Stimulated activated CD4-positive, alpha-beta T cell treated with anti-CD3 and anti-CD28 coated beads, TNF-alpha, amount 100 ng/mL, for 4 hours (primary cell): ENCODE measurements at regions not wholly inside any gene's neighbourhood (a gene's known extent, or its start where the extent isn't known, plus 50 kb on each side); places are given as distances from the start of the nearest gene placed in this dataset.

Experiments
- DNase-seq, 3 experiments: peaks; one replicate each; pipeline ENCODE4 v3.0.0-alpha.2; 2020; ENCODE audit warnings: low read depth in 3 of 3

- DNase-seq = no peak
Measured at GRCh38 chr13:89568746-89569145, 1778.7 kb upstream of the MIR17HG start.

- no peak for DNase-seq
Measured at GRCh38 chr13:89571676-89572075, 1775.8 kb upstream of the MIR17HG start.

GRCh38 chr13:89574077-89574476, 1773.4 kb upstream of the MIR17HG start:
- DNase-seq = no peak

- DNase-seq = no peak
Measured at GRCh38 chr13:89577301-89577700, 1770.2 kb upstream of the MIR17HG start.

- no peak for DNase-seq
Measured at GRCh38 chr13:89584058-89584620, 1763.3 kb upstream of the MIR17HG start.

- DNase-seq = no peak
Measured at GRCh38 chr13:89602655-89603054, 1744.8 kb upstream of the MIR17HG start.

GRCh38 chr13:89603187-89603586, 1744.3 kb upstream of the MIR17HG start:
- no peak for DNase-seq

- no peak for DNase-seq
Measured at GRCh38 chr13:89609318-89609717, 1738.2 kb upstream of the MIR17HG start.

- DNase-seq = no peak
Measured at GRCh38 chr13:89610331-89610730, 1737.2 kb upstream of the MIR17HG start.

GRCh38 chr13:89610881-89611280, 1736.6 kb upstream of the MIR17HG start:
- no peak for DNase-seq

GRCh38 chr13:89627996-89628395, 1719.5 kb upstream of the MIR17HG start:
- DNase-seq = no peak

- DNase-seq = no peak
Measured at GRCh38 chr13:89628567-89628966, 1718.9 kb upstream of the MIR17HG start.

- DNase-seq = no peak
Measured at GRCh38 chr13:89650226-89650625, 1697.3 kb upstream of the MIR17HG start.

GRCh38 chr13:89660752-89661151, 1686.7 kb upstream of the MIR17HG start:
- no peak for DNase-seq

GRCh38 chr13:89673789-89674311, 1673.6 kb upstream of the MIR17HG start:
- no peak for DNase-seq

GRCh38 chr13:89678466-89679121, 1668.9 kb upstream of the MIR17HG start:
- no peak for DNase-seq

GRCh38 chr13:89684896-89685295, 1662.6 kb upstream of the MIR17HG start:
- no peak for DNase-seq

- no peak for DNase-seq
Measured at GRCh38 chr13:89686171-89686570, 1661.3 kb upstream of the MIR17HG start.

GRCh38 chr13:89687066-89687465, 1660.4 kb upstream of the MIR17HG start:
- DNase-seq = no peak

GRCh38 chr13:89688918-89689317, 1658.6 kb upstream of the MIR17HG start:
- DNase-seq = no peak

GRCh38 chr13:89694451-89694850, 1653.0 kb upstream of the MIR17HG start:
- DNase-seq = no peak

- DNase-seq = no peak
Measured at GRCh38 chr13:89695343-89696257, 1651.9 kb upstream of the MIR17HG start.

- DNase-seq = no peak
Measured at GRCh38 chr13:89701913-89702312, 1645.6 kb upstream of the MIR17HG start.
